ENCODE measurements at regions not wholly inside any gene's neighbourhood (a gene's known extent, or its start where the extent isn't known, plus 50 kb on each side); places are given as distances from the start of the nearest gene placed in this dataset.

- no peak for DNase-seq
- H3K27me3 ChIP-seq (replicated peaks in 1 of 7): no peaks in the 10 kb centered on the region
These were observed 161.5 kb upstream of the SALL1 start for GRCh38 chr16:51312363-51313150.

GRCh38 chr16:51310159-51310558 is 159.1 kb upstream of the SALL1 start:
- Histone ChIP-seq H3K27me3 (replicated peaks in 1 of 7) (no peaks in the 10 kb centered on the region), H3K36me3 (no peaks in the 10 kb centered on the region), H3K9me3 (peaks cover 0 to 19% (median 0%) of the 10 kb centered on the region in 8 donors), H3K4me3 (no peak overlapping the region), H3K27ac (no peak overlapping the region), H3K4me1 (no peaks in the 10 kb centered on the region)
- intact Hi-C loops (cut with DNase I; ENCODE audit: low total_unique reads): no loop called here
- no peak for TF ChIP-seq POLR2AphosphoS5 (IDR thresholded peaks at IDR 0.05)
- TF ChIP-seq POLR2A (IDR thresholded peaks at IDR 0.05): no peak
- no peak for DNase-seq

More at GRCh38 chr16:51312363-51313150, 161.5 kb upstream of the SALL1 start:
- no peak overlapping the region for H3K4me3 ChIP-seq
- intact Hi-C loops (cut with DNase I; ENCODE audit: low total_unique reads): no loop called here
- H3K4me1 ChIP-seq: no peaks in the 10 kb centered on the region
- H3K9me3 ChIP-seq: peaks cover 0 to 15% (median 0%) of the 10 kb centered on the region in 8 donors
- TF ChIP-seq CTCF (IDR thresholded peaks at IDR 0.05 in 8 of 11, conservative IDR thresholded peaks at IDR 0.05 in 3 of 11) (no peak), POLR2AphosphoS5 (IDR thresholded peaks at IDR 0.05) (no peak), POLR2A (IDR thresholded peaks at IDR 0.05) (no peak)
- H3K27ac ChIP-seq: no peak overlapping the region
- H3K36me3 ChIP-seq: no peaks in the 10 kb centered on the region
- WGBS, 5 donors: 70 to 91% (median 74%) methylated on average over 2 of the region's 2 CpGs

- TF ChIP-seq POLR2AphosphoS5 (IDR thresholded peaks at IDR 0.05) (no peak), POLR2A (IDR thresholded peaks at IDR 0.05) (no peak), CTCF (IDR thresholded peaks at IDR 0.05 in 8 of 11, conservative IDR thresholded peaks at IDR 0.05 in 3 of 11) (no peak)
- peaks cover 0 to 13% (median 0%) of the 10 kb centered on the region in 8 donors for H3K9me3 ChIP-seq
- no peak overlapping the region for H3K4me3 ChIP-seq
- no peaks in the 10 kb centered on the region for H3K36me3 ChIP-seq
- no peaks in the 10 kb centered on the region for H3K27me3 ChIP-seq (replicated peaks in 1 of 7)
- no peak for DNase-seq
- H3K4me1 ChIP-seq: no peaks in the 10 kb centered on the region
- WGBS, 5 donors: 78 to 82% (median 79%) methylated on average over 4 of the region's 4 CpGs
- intact Hi-C loops (cut with DNase I; ENCODE audit: low total_unique reads): no loop called here
- H3K27ac ChIP-seq: no peak overlapping the region
These were observed 156.0 kb upstream of the SALL1 start for GRCh38 chr16:51306886-51307595.

GRCh38 chr16:51306116-51306515 is 155.0 kb upstream of the SALL1 start:
- WGBS, 5 donors: 57 to 70% (median 61%) methylated on average over 3 of the region's 3 CpGs
- Histone ChIP-seq H3K4me1 (no peaks in the 10 kb centered on the region), H3K36me3 (no peaks in the 10 kb centered on the region), H3K4me3 (no peak overlapping the region), H3K27me3 (replicated peaks in 1 of 7) (no peaks in the 10 kb centered on the region), H3K9me3 (peaks cover 0 to 9% (median 0%) of the 10 kb centered on the region in 8 donors), H3K27ac (no peak overlapping the region)
- no peak for DNase-seq
- intact Hi-C loops (cut with DNase I; ENCODE audit: low total_unique reads): no loop called here
- TF ChIP-seq POLR2AphosphoS5 (IDR thresholded peaks at IDR 0.05) (no peak), POLR2A (IDR thresholded peaks at IDR 0.05) (no peak), CTCF (IDR thresholded peaks at IDR 0.05 in 8 of 11, conservative IDR thresholded peaks at IDR 0.05 in 3 of 11) (no peak)
